ENCODE measurements at regions not wholly inside any gene's neighbourhood (a gene's known extent, or its start where the extent isn't known, plus 50 kb on each side); places are given as distances from the start of the nearest gene placed in this dataset.
"Not testable (repeated sequence)": the region's sequence is repeated elsewhere in the genome, so short reads cannot be mapped to it uniquely, and the experiment has no call there.

DNA sequence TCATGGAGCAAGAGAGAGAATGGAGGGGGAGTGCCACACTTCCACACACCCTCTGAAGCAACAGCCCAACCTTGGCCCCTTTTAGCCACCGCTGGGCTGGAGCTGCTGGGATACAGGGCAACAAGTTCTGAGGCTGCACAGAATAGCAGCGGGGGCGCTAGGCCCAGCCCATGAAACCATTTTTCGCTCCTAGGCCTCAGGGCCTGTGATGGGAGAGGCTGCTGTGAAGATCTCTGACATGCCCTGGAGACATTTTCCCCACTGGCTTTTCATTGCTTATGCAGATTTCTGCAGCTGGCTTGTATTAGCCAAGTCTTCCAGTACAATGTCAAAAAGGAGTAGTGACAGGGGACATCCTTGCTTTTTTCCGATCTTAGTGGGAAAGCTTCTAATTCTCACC lies 202.3 kb upstream of the B3GALT2 start:
- Mint-ChIP-seq H3K27me3 (ENCODE audit: unreplicated experiment) (peaks cover 2% of the 10 kb centered on the region), H3K36me3 (ENCODE audit: unreplicated experiment) (no peaks in the 10 kb centered on the region)

DNA sequence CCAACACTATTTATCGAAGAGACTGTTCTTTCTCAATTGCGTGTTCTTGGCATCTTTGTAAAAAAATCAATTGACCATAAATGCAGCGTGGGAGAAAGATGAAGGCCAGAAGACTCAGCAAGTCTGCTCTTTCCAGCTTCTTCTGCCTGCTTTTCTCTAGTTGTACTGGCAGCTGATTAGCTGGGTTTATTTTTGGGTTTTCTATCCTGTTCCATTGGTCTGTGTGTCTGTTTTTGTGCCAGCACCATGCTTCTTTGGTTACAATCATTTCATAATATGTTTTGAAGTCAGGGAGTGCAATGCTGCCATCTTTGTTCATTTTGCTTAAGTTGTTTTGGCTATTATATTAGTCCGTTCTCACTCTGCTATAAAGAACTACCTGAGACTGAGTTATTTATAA lies 201.8 kb upstream of the B3GALT2 start:
- no peak overlapping the region for H3K27ac Mint-ChIP-seq (ENCODE audit: unreplicated experiment)
- no peaks in the 10 kb centered on the region for H3K4me1 Mint-ChIP-seq (ENCODE audit: low read depth, unreplicated experiment)
- TF ChIP-seq, protein P1, sequence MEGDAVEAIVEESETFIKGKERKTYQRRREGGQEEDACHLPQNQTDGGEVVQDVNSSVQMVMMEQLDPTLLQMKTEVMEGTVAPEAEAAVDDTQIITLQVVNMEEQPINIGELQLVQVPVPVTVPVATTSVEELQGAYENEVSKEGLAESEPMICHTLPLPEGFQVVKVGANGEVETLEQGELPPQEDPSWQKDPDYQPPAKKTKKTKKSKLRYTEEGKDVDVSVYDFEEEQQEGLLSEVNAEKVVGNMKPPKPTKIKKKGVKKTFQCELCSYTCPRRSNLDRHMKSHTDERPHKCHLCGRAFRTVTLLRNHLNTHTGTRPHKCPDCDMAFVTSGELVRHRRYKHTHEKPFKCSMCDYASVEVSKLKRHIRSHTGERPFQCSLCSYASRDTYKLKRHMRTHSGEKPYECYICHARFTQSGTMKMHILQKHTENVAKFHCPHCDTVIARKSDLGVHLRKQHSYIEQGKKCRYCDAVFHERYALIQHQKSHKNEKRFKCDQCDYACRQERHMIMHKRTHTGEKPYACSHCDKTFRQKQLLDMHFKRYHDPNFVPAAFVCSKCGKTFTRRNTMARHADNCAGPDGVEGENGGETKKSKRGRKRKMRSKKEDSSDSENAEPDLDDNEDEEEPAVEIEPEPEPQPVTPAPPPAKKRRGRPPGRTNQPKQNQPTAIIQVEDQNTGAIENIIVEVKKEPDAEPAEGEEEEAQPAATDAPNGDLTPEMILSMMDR (IDR thresholded peaks at IDR 0.05; ENCODE audit: partially characterized antibody, unreplicated experiment), result no peak
- no peaks in the 10 kb centered on the region for H3K9me3 Mint-ChIP-seq (ENCODE audit: unreplicated experiment)
- no peak overlapping the region for H3K4me3 Mint-ChIP-seq (ENCODE audit: unreplicated experiment)
- no peaks in the 10 kb centered on the region for H3K36me3 Mint-ChIP-seq (ENCODE audit: unreplicated experiment)
- H3K27me3 Mint-ChIP-seq (ENCODE audit: unreplicated experiment), result peaks cover 2% of the 10 kb centered on the region
- no peak for DNase-seq

More for the DNA sequence above, 202.3 kb upstream of the B3GALT2 start:
- Mint-ChIP-seq H3K4me1 (ENCODE audit: low read depth, unreplicated experiment) (no peaks in the 10 kb centered on the region), H3K9me3 (ENCODE audit: unreplicated experiment) (no peaks in the 10 kb centered on the region), H3K4me3 (ENCODE audit: unreplicated experiment) (no peak overlapping the region), H3K27ac (ENCODE audit: unreplicated experiment) (no peak overlapping the region)
- DNase-seq, result no peak
- TF ChIP-seq, protein P1 (IDR thresholded peaks at IDR 0.05; ENCODE audit: partially characterized antibody, unreplicated experiment), result no peak

DNA sequence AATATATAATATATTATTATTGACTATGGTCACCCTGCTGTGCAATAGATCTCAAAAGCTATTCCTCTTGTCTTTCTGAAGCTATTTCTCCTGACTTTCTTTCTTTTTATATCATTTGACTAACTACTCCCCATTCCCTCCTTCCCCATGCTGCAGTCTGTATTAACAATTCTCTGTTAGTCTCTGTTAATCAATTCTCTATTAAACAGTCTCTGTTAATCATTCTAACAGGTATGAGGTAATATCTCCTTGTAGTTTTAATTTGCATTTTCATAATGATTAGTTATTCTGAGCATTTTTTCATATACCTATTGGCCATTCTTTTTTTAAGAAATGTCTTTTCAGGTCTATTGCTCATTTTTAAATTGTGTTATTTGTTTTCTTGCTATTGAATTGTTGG lies 201.0 kb upstream of the B3GALT2 start:
- peaks cover 4% of the 10 kb centered on the region for H3K36me3 Mint-ChIP-seq (ENCODE audit: unreplicated experiment)
- H3K27ac Mint-ChIP-seq (ENCODE audit: unreplicated experiment), result no peak overlapping the region

DNA sequence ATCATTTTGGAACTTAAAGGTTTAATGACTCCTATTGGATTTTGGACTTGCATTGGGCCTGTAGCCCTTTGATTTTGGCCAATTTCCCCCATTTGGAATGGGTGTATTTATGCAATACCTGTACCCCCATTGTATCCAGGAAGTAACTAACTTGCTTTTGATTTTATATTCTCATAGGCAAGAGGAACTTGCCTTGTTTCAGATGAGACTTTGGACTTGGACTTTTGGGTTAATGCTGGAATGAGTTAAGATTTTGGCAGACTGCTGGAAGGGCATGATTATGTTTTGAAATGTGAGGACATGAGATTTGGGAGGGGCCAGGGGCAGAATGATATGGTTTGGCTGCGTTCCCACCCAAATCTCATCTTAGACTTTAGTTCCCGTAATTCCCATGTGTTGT lies 192.0 kb upstream of the B3GALT2 start:
- not testable (repeated sequence) for H3K4me3 Mint-ChIP-seq (ENCODE audit: unreplicated experiment); H3K36me3 Mint-ChIP-seq (ENCODE audit: unreplicated experiment); H3K9me3 Mint-ChIP-seq (ENCODE audit: unreplicated experiment); H3K27me3 Mint-ChIP-seq (ENCODE audit: unreplicated experiment); H3K27ac Mint-ChIP-seq (ENCODE audit: unreplicated experiment); H3K4me1 Mint-ChIP-seq (ENCODE audit: low read depth, unreplicated experiment); DNase-seq

More for the DNA sequence above, 201.0 kb upstream of the B3GALT2 start:
- DNase-seq, result no peak
- TF ChIP-seq, protein P1 (IDR thresholded peaks at IDR 0.05; ENCODE audit: partially characterized antibody, unreplicated experiment), result no peak
- Mint-ChIP-seq H3K4me1 (ENCODE audit: low read depth, unreplicated experiment) (no peaks in the 10 kb centered on the region), H3K27me3 (ENCODE audit: unreplicated experiment) (peaks cover 2% of the 10 kb centered on the region), H3K9me3 (ENCODE audit: unreplicated experiment) (no peaks in the 10 kb centered on the region), H3K4me3 (ENCODE audit: unreplicated experiment) (no peak overlapping the region)

DNA sequence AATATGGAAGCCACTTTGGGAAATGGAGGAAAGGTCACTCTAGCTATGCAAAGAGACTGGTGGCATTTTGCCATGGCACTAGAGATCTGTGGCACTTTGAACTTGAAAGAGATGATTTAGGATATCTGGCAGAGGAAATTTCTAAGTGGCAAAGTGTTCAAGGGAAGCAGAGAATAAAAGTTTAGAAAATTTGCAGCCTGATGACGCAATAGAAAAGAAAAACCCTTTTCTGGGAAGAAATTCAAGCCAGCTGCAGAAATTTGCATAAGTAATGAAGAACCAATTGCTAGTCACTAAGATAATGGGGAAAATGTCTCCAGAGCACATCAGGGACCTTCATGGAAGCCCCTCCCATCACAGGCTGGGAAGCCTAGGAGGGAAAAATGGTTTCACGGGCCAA lies 191.1 kb upstream of the B3GALT2 start:
- H3K27me3 Mint-ChIP-seq (ENCODE audit: unreplicated experiment), result no peaks in the 10 kb centered on the region
- no peak overlapping the region for H3K27ac Mint-ChIP-seq (ENCODE audit: unreplicated experiment)
- no peaks in the 10 kb centered on the region for H3K4me1 Mint-ChIP-seq (ENCODE audit: low read depth, unreplicated experiment)
- no peak for DNase-seq
- peaks cover 4% of the 10 kb centered on the region for H3K9me3 Mint-ChIP-seq (ENCODE audit: unreplicated experiment)
- no peaks in the 10 kb centered on the region for H3K36me3 Mint-ChIP-seq (ENCODE audit: unreplicated experiment)
- no peak overlapping the region for H3K4me3 Mint-ChIP-seq (ENCODE audit: unreplicated experiment)
- TF ChIP-seq, protein P1 (IDR thresholded peaks at IDR 0.05; ENCODE audit: partially characterized antibody, unreplicated experiment), result no peak

DNA sequence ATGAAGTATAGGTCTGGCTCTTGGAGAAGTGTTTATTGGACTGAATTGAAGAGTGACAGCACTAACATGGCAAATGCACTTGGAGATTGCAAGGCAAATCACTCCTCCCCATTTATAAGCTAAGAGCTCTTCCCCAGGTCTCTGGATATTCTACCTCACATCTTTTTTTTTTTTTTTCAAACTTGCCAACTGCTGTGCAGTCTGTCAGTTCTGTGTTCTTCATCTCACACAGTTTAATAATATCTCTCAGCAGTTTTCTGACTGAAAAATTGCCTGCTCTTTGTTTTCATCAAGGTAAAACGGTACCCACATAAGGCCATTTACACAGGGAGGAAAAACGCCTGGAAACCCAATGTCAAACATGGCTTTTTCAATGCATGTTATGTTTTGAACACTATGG lies 186.1 kb upstream of the B3GALT2 start:
- Mint-ChIP-seq H3K4me3 (ENCODE audit: unreplicated experiment) (no peak overlapping the region), H3K36me3 (ENCODE audit: unreplicated experiment) (no peaks in the 10 kb centered on the region), H3K9me3 (ENCODE audit: unreplicated experiment) (no peaks in the 10 kb centered on the region), H3K27me3 (ENCODE audit: unreplicated experiment) (peaks cover 2% of the 10 kb centered on the region), H3K4me1 (ENCODE audit: low read depth, unreplicated experiment) (peaks cover 4% of the 10 kb centered on the region), H3K27ac (ENCODE audit: unreplicated experiment) (no peak overlapping the region)
- TF ChIP-seq, protein P1 (IDR thresholded peaks at IDR 0.05; ENCODE audit: partially characterized antibody, unreplicated experiment), result no peak
- DNase-seq, result no peak
